ENCODE measurements at regions not wholly inside any gene's neighbourhood (a gene's known extent, or its start where the extent isn't known, plus 50 kb on each side); places are given as distances from the start of the nearest gene placed in this dataset. TPM values are rescaled to one million over a fixed set of nuclear protein-coding genes. Genes with fewer than 3 reads are reported as not detected.

Small RNAs in the stretch of these regions (small RNA-seq; reads per million reads assigned to genes)
- not detected for gene MIR4418
